ENCODE measurements at regions not wholly inside any gene's neighbourhood (a gene's known extent, or its start where the extent isn't known, plus 50 kb on each side); places are given as distances from the start of the nearest gene placed in this dataset.

GRCh38 chr13:32828711-32829110 is 187.5 kb upstream of the KL start:
- H3K9me3 ChIP-seq (ENCODE audit: control insufficient read depth in 2 of 3, low read length in 3 of 3): no peaks in the 10 kb centered on the region
- no peak overlapping the region for H3K27ac ChIP-seq (ENCODE audit: low read depth, low read length)
- POLR2A ChIA-PET: interaction anchor here (0.6 kb wide), 1 partner anchor 18 kb away, joined by 6 read pairs; no protein-coding TSS in a partner anchor
- no peaks in the 10 kb centered on the region for H3K36me3 ChIP-seq (ENCODE audit: control insufficient read depth in 2 of 3, insufficient read depth in 3 of 3, low read length in 3 of 3)
- Mint-ChIP-seq H3K9me3 (peaks cover 0 to 9% (median 3%) of the 10 kb centered on the region in 11 donors), H3K36me3 (peaks cover 0 to 6% (median 0%) of the 10 kb centered on the region in 5 donors), H3K4me1 (peaks cover 0 to 9% (median 0%) of the 10 kb centered on the region in 7 donors), H3K27me3 (peaks cover 0 to 3% (median 0%) of the 10 kb centered on the region in 5 donors), H3K27ac (no peak overlapping the region), H3K4me3 (no peak overlapping the region)
- H3K27me3 ChIP-seq (ENCODE audit: control insufficient read depth in 2 of 2, insufficient read depth in 2 of 2, low read length in 2 of 2): no peaks in the 10 kb centered on the region
- DNase-seq (no peak), ATAC-seq (no peak)
- no peak overlapping the region for H3K4me3 ChIP-seq (ENCODE audit: low read length)
- CTCF ChIA-PET: no interaction called here
- H3K4me1 ChIP-seq (ENCODE audit: control insufficient read depth in 2 of 2, insufficient read depth in 2 of 2, low read length in 2 of 2): no peaks in the 10 kb centered on the region
- intact Hi-C loops (cut with micrococcal nuclease): no loop called here

GRCh38 chr13:32829269-32829668 is 187.0 kb upstream of the KL start:
- H3K27me3 ChIP-seq (ENCODE audit: control insufficient read depth in 2 of 2, insufficient read depth in 2 of 2, low read length in 2 of 2): no peaks in the 10 kb centered on the region
- CTCF ChIA-PET: no interaction called here
- no peaks in the 10 kb centered on the region for H3K36me3 ChIP-seq (ENCODE audit: control insufficient read depth in 2 of 3, insufficient read depth in 3 of 3, low read length in 3 of 3)
- intact Hi-C loops (cut with micrococcal nuclease): no loop called here
- H3K27ac ChIP-seq (ENCODE audit: low read depth, low read length): no peak overlapping the region
- no peak for ATAC-seq
- no peaks in the 10 kb centered on the region for H3K4me1 ChIP-seq (ENCODE audit: control insufficient read depth in 2 of 2, insufficient read depth in 2 of 2, low read length in 2 of 2)
- Mint-ChIP-seq H3K27me3 (peaks cover 0 to 3% (median 0%) of the 10 kb centered on the region in 5 donors), H3K4me1 (peaks cover 0 to 9% (median 0%) of the 10 kb centered on the region in 7 donors), H3K4me3 (no peak overlapping the region), H3K27ac (peak overlapping the region in 1 of 9 donors; percentile 48), H3K36me3 (peaks cover 0 to 9% (median 0%) of the 10 kb centered on the region in 5 donors), H3K9me3 (peaks cover 0 to 14% (median 7%) of the 10 kb centered on the region in 11 donors)
- no peak overlapping the region for H3K4me3 ChIP-seq (ENCODE audit: low read length)
- POLR2A ChIA-PET: no interaction called here
- H3K9me3 ChIP-seq (ENCODE audit: control insufficient read depth in 2 of 3, low read length in 3 of 3): no peaks in the 10 kb centered on the region
- DNase-seq: no peak

- peaks cover 0 to 9% (median 0%) of the 10 kb centered on the region in 5 donors for H3K36me3 Mint-ChIP-seq
- peaks cover 0 to 18% (median 9%) of the 10 kb centered on the region in 11 donors for H3K9me3 Mint-ChIP-seq
- peaks cover 0 to 3% (median 0%) of the 10 kb centered on the region in 5 donors for H3K27me3 Mint-ChIP-seq
- intact Hi-C loops (cut with micrococcal nuclease): no loop called here
- CTCF ChIA-PET: no interaction called here
- H3K4me3 Mint-ChIP-seq: no peak overlapping the region
- H3K4me1 Mint-ChIP-seq: peaks cover 0 to 9% (median 0%) of the 10 kb centered on the region in 7 donors
- DNase-seq (no peak), ATAC-seq (no peak)
- no peaks in the 10 kb centered on the region for H3K36me3 ChIP-seq (ENCODE audit: control insufficient read depth in 2 of 3, insufficient read depth in 3 of 3, low read length in 3 of 3)
- POLR2A ChIA-PET: no interaction called here
- H3K27me3 ChIP-seq (ENCODE audit: control insufficient read depth in 2 of 2, insufficient read depth in 2 of 2, low read length in 2 of 2): no peaks in the 10 kb centered on the region
- H3K4me1 ChIP-seq (ENCODE audit: control insufficient read depth in 2 of 2, insufficient read depth in 2 of 2, low read length in 2 of 2): no peaks in the 10 kb centered on the region
- H3K9me3 ChIP-seq (ENCODE audit: control insufficient read depth in 2 of 3, low read length in 3 of 3): peaks cover 0 to 3% (median 0%) of the 10 kb centered on the region in 3 experiments
- H3K27ac Mint-ChIP-seq: peak overlapping the region in 2 of 9 donors; percentile 19 to 48
- H3K27ac ChIP-seq (ENCODE audit: low read depth, low read length): no peak overlapping the region
- no peak overlapping the region for H3K4me3 ChIP-seq (ENCODE audit: low read length)
These were observed 186.4 kb upstream of the KL start for GRCh38 chr13:32829676-32830335.

DNA sequence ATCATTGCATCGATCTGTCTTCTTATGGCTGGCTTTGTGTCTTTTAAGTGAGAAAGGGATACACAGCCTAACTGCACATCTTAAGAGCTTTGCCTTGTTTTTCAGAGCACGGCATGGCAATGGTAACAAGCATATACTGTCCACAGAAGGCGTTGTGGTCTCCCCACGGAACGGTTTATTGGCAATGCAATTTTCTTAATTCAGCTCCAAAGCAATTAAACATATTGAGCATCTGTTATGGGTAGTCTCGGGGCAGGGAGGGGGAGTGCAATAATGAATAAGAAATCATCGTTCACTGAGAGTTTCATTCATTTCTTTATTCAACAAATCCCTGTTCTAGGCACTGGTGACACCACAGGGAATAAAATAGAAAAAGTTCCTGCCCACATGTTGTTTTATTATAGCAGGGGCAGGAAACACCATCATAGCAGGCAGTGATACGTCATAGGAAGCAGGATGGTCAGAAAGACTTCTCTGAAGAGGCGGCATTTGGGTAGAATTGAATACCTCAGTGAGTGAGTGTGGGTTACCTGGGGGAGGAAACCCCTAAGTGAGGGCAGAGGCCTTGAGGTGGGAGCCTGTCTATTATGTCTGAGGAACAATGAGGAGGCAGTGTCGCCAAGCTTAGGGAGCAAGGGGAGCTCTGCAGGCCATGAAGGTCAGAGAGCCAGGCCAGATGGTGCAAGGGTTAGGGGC is 185.7 kb upstream of the KL start:
- Histone ChIP-seq H3K36me3 (ENCODE audit: control insufficient read depth in 2 of 3, insufficient read depth in 3 of 3, low read length in 3 of 3) (no peaks in the 10 kb centered on the region), H3K9me3 (ENCODE audit: control insufficient read depth in 2 of 3, low read length in 3 of 3) (peaks cover 0 to 5% (median 0%) of the 10 kb centered on the region in 3 experiments), H3K27me3 (ENCODE audit: control insufficient read depth in 2 of 2, insufficient read depth in 2 of 2, low read length in 2 of 2) (no peaks in the 10 kb centered on the region), H3K27ac (ENCODE audit: low read depth, low read length) (no peak overlapping the region), H3K4me1 (ENCODE audit: control insufficient read depth in 2 of 2, insufficient read depth in 2 of 2, low read length in 2 of 2) (no peaks in the 10 kb centered on the region), H3K4me3 (ENCODE audit: low read length) (no peak overlapping the region)
- ATAC-seq (no peak), DNase-seq (no peak)
- H3K4me1 Mint-ChIP-seq: peaks cover 0 to 9% (median 0%) of the 10 kb centered on the region in 7 donors
- no peak overlapping the region for H3K4me3 Mint-ChIP-seq
- peaks cover 0 to 9% (median 0%) of the 10 kb centered on the region in 5 donors for H3K36me3 Mint-ChIP-seq
- H3K27me3 Mint-ChIP-seq: peaks cover 0 to 3% (median 0%) of the 10 kb centered on the region in 5 donors
- CTCF ChIA-PET: no interaction called here
- intact Hi-C loops (cut with micrococcal nuclease): no loop called here
- peaks cover 0 to 18% (median 9%) of the 10 kb centered on the region in 11 donors for H3K9me3 Mint-ChIP-seq
- POLR2A ChIA-PET: no interaction called here
- H3K27ac Mint-ChIP-seq: peak overlapping the region in 1 of 9 donors; percentile 19

GRCh38 chr13:32837307-32837972 is 178.8 kb upstream of the KL start:
- no peak overlapping the region for H3K27ac ChIP-seq (ENCODE audit: low read depth, low read length)
- intact Hi-C loops (cut with micrococcal nuclease): loop anchor here in 1 of 2 donors (5.0 kb wide), 1 partner anchor 300 kb away; the partner anchor contains the start of gene N4BP2L2
- Mint-ChIP-seq H3K9me3 (peaks cover 0 to 25% (median 13%) of the 10 kb centered on the region in 11 donors), H3K27me3 (peaks cover 0 to 3% (median 0%) of the 10 kb centered on the region in 5 donors), H3K4me1 (peaks cover 3 to 28% (median 16%) of the 10 kb centered on the region in 7 donors), H3K27ac (peak overlapping the region in 4 of 9 donors; percentile 5 to 77 (median 70)), H3K36me3 (peaks cover 0 to 26% (median 9%) of the 10 kb centered on the region in 5 donors), H3K4me3 (peak overlapping the region in 1 of 10 donors; percentile 6)
- DNase-seq (no peak), ATAC-seq (no peak)
- H3K36me3 ChIP-seq (ENCODE audit: control insufficient read depth in 2 of 3, insufficient read depth in 3 of 3, low read length in 3 of 3): no peaks in the 10 kb centered on the region
- H3K4me1 ChIP-seq (ENCODE audit: control insufficient read depth in 2 of 2, insufficient read depth in 2 of 2, low read length in 2 of 2): peaks cover 0 to 12% of the 10 kb centered on the region in 2 donors
- ChIA-PET POLR2A (no interaction called here), CTCF (no interaction called here)
- no peak overlapping the region for H3K4me3 ChIP-seq (ENCODE audit: low read length)
- no peaks in the 10 kb centered on the region for H3K27me3 ChIP-seq (ENCODE audit: control insufficient read depth in 2 of 2, insufficient read depth in 2 of 2, low read length in 2 of 2)
- H3K9me3 ChIP-seq (ENCODE audit: control insufficient read depth in 2 of 3, low read length in 3 of 3): peaks cover 0 to 5% (median 0%) of the 10 kb centered on the region in 3 experiments
